ENCODE measurements at regions not wholly inside any gene's neighbourhood (a gene's known extent, or its start where the extent isn't known, plus 50 kb on each side); places are given as distances from the start of the nearest gene placed in this dataset.
A peak's percentile ranks its signal among the peaks of the same experiment; 100 is the strongest.
"Not testable (repeated sequence)": the region's sequence is repeated elsewhere in the genome, so short reads cannot be mapped to it uniquely, and the experiment has no call there.

- peak; percentile 73 for ATAC-seq
These were observed 124.3 kb upstream of the RASGEF1B start for GRCh38 chr4:81595798-81596610.

GRCh38 chr4:81595287-81595686 is 123.6 kb upstream of the RASGEF1B start:
- DNase-seq (no peak), ATAC-seq (no peak)

More at GRCh38 chr4:81595798-81596610, 124.3 kb upstream of the RASGEF1B start:
- no peak for DNase-seq

GRCh38 chr4:81594490-81595159 is 122.9 kb upstream of the RASGEF1B start:
- no peak for DNase-seq
- no peak for ATAC-seq

- ATAC-seq (no peak), DNase-seq (no peak)
These were observed 121.0 kb upstream of the RASGEF1B start for GRCh38 chr4:81592701-81593100.

GRCh38 chr4:81590596-81590995 is 118.9 kb upstream of the RASGEF1B start:
- no peak for DNase-seq
- no peak for ATAC-seq

- no peak for DNase-seq
- ATAC-seq, result peak; percentile 57
These were observed 117.6 kb upstream of the RASGEF1B start for GRCh38 chr4:81589262-81589661.

GRCh38 chr4:81586706-81587105 is 115.0 kb upstream of the RASGEF1B start:
- ATAC-seq (no peak), DNase-seq (no peak)

GRCh38 chr4:81580994-81581374 is 109.3 kb upstream of the RASGEF1B start:
- not testable (repeated sequence) for ATAC-seq, DNase-seq

GRCh38 chr4:81580346-81580993 is 108.8 kb upstream of the RASGEF1B start:
- no peak for ATAC-seq

GRCh38 chr4:81577392-81577791 is 105.7 kb upstream of the RASGEF1B start:
- no peak for DNase-seq
- no peak for ATAC-seq

More at GRCh38 chr4:81580346-81580993, 108.8 kb upstream of the RASGEF1B start:
- no peak for DNase-seq

- DNase-seq (no peak), ATAC-seq (no peak)
These were observed 103.3 kb upstream of the RASGEF1B start for GRCh38 chr4:81574991-81575390.

- DNase-seq, result no peak
- no peak for ATAC-seq
These were observed 102.1 kb upstream of the RASGEF1B start for GRCh38 chr4:81573840-81574239.

- DNase-seq (no peak), ATAC-seq (no peak)
These were observed 100.7 kb upstream of the RASGEF1B start for GRCh38 chr4:81572402-81572801.

GRCh38 chr4:81571105-81571504 is 99.4 kb upstream of the RASGEF1B start:
- ATAC-seq, result no peak
- no peak for DNase-seq

- no peak for DNase-seq
These were observed 94.5 kb upstream of the RASGEF1B start for GRCh38 chr4:81566161-81566591.

GRCh38 chr4:81565142-81565870 is 93.6 kb upstream of the RASGEF1B start:
- no peak for DNase-seq

More at GRCh38 chr4:81566161-81566591, 94.5 kb upstream of the RASGEF1B start:
- no peak for ATAC-seq

GRCh38 chr4:81564025-81564424 is 92.3 kb upstream of the RASGEF1B start:
- no peak for DNase-seq
- ATAC-seq, result no peak

More at GRCh38 chr4:81565142-81565870, 93.6 kb upstream of the RASGEF1B start:
- ATAC-seq, result no peak

- no peak for DNase-seq
- peak; percentile 76 for ATAC-seq
These were observed 90.4 kb upstream of the RASGEF1B start for GRCh38 chr4:81562093-81562492.

GRCh38 chr4:81557306-81557705 is 85.6 kb upstream of the RASGEF1B start:
- ATAC-seq (peak; percentile 39), DNase-seq (no peak)

- ATAC-seq, result no peak
- no peak for DNase-seq
These were observed 83.8 kb upstream of the RASGEF1B start for GRCh38 chr4:81555489-81555888.

GRCh38 chr4:81552086-81552485 is 80.4 kb upstream of the RASGEF1B start:
- ATAC-seq, result no peak
- no peak for DNase-seq

GRCh38 chr4:81550388-81550859 is 78.7 kb upstream of the RASGEF1B start:
- DNase-seq (no peak), ATAC-seq (no peak)
